OCI-LY1 (cell line): ENCODE measurements at regions not wholly inside any gene's neighbourhood (a gene's known extent, or its start where the extent isn't known, plus 50 kb on each side); places are given as distances from the start of the nearest gene placed in this dataset.

Experiments
- EZH2 ChIP-seq: fragments of 200-600 bp; sonication (generic), shearing (Covaris generic); IDR thresholded peaks from 2 replicates; pipeline ENCODE4 v1.8.0; 2017; ENCODE audit warnings: borderline replicate concordance, mixed run types, mild to moderate bottlenecking, antibody characterized with exemption, low read length, moderate library complexity, mixed read lengths
- TF ChIP-seq, protein P1 (sequence below): fragments of 200-600 bp; sonication (generic), shearing (Covaris generic); IDR thresholded peaks from 2 replicates; pipeline ENCODE4 v1.5.1; 2017; ENCODE audit warnings: mild to moderate bottlenecking, antibody characterized with exemption, low read length, moderate library complexity, mixed read lengths

DNA sequence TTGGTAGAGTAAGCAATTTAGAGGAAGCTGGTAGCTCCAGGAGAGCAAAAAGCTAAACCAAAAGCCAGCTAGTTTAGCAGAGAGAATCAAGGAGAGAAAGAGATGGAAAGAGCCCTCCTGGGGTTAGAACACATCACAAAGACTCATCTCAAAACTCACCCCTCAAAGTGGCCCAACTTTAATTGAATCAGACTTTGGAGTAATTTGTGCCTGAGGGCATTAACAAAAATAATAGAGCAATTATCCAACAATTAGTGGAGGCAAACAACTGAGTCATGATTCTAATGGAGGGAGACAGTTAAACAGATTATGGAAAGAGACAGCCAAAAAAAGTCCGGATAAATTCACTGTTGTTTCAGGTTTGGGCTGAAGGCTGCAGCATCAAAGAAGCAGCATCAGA lies 417.4 kb downstream of the KCNJ3 start:
- TF ChIP-seq, protein P1, sequence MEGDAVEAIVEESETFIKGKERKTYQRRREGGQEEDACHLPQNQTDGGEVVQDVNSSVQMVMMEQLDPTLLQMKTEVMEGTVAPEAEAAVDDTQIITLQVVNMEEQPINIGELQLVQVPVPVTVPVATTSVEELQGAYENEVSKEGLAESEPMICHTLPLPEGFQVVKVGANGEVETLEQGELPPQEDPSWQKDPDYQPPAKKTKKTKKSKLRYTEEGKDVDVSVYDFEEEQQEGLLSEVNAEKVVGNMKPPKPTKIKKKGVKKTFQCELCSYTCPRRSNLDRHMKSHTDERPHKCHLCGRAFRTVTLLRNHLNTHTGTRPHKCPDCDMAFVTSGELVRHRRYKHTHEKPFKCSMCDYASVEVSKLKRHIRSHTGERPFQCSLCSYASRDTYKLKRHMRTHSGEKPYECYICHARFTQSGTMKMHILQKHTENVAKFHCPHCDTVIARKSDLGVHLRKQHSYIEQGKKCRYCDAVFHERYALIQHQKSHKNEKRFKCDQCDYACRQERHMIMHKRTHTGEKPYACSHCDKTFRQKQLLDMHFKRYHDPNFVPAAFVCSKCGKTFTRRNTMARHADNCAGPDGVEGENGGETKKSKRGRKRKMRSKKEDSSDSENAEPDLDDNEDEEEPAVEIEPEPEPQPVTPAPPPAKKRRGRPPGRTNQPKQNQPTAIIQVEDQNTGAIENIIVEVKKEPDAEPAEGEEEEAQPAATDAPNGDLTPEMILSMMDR: no peak
- TF ChIP-seq EZH2: no peak
